Heart left ventricle (tissue), 13 donors: ENCODE measurements at regions not wholly inside any gene's neighbourhood (a gene's known extent, or its start where the extent isn't known, plus 50 kb on each side); places are given as distances from the start of the nearest gene placed in this dataset.

ENCODE experiments used
- CTCF ChIP-seq, 12 donors: fragments of 200-600 bp; sonication (generic) in 4 of 12; IDR thresholded peaks; one replicate each; pipeline versions ENCODE4 v1.5.0 to v1.8.0; 2018 to 2022; ENCODE audit warnings: antibody characterized with exemption in 12 of 12, mild to moderate bottlenecking in 5 of 12
- POLR2A ChIP-seq, 2 donors: fragments of 450-650 bp; IDR thresholded peaks; one replicate each; pipeline ENCODE4 v1.6.1; 2017; ENCODE audit warnings: antibody characterized with exemption in 2 of 2, mild to moderate bottlenecking in 2 of 2, moderate library complexity in 2 of 2
- donor health status: ischemic (EF 13 %, LVEDD 7.1; RV severe dilation, severe dysfunction).
- donor health status: DM: no; HTN: yes; CAD: no.
- donor health status: DM: no; HTN: no; CAD: no.
- donor health status: ischemic (EF 25% LVEDD 6.9; RV normal size, moderate dysfunction).
- donor health status: ischemic (EF 25% LVEDD 5.7; RV mildly dilated, moderate dysfunction).
- donor health status: ischemic (EF 35%, LVEDD 5.7; RV mildly dilated, moderate dysfunction).
- donor health status: nonischemic (EF 11% LVEDD 7.7; RV severe dilation, severe dysfunction).
- donor health status: DM: yes; HTN: yes; CAD: no.
- donor health status: PGD.
- donor health status: ischemic (EF 29% LVEDD 5.4; RV normal size, mild dysfunction).
- donor health status: nonischemic (EF 23%, LVEDD 6.1; RV moderate dilation, normal function).

- TF ChIP-seq CTCF (IDR thresholded peaks at IDR 0.05) (no peak), POLR2A (IDR thresholded peaks at IDR 0.05) (no peak)
Measured at GRCh38 chr17:65279456-65279855, 142.3 kb downstream of the RGS9 start.
